HCEC 1CT (cell line): ENCODE measurements at regions not wholly inside any gene's neighbourhood (a gene's known extent, or its start where the extent isn't known, plus 50 kb on each side); places are given as distances from the start of the nearest gene placed in this dataset.
A peak's percentile ranks its signal among the peaks of the same experiment; 100 is the strongest.

Experiments used
- DNase-seq: peaks from one replicate; pipeline ENCODE4 v3.0.0-alpha.2; 2017

GRCh38 chr1:86228546-86228945 lies 72.0 kb upstream of the COL24A1 start:
- DNase-seq, result no peak

DNA sequence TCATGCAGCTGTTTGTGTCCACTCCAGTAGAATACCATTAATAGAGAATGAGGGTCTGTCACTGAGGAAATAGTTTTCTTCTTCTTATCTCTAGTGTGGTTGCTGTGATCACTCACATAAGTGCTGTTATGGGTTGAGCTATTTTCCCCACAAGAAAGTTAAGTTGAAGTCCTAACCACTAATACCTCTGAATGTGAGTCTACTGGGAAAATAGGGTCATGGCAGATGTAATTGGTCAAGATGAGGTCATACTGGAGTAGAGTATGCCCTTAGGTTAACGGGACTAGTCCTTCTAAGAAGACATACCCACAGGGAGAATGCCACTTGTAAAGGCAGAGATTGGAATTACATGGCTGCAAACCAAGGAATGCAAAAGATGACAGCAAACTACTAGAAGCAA lies 70.5 kb upstream of the COL24A1 start:
- DNase-seq, result no peak

DNA sequence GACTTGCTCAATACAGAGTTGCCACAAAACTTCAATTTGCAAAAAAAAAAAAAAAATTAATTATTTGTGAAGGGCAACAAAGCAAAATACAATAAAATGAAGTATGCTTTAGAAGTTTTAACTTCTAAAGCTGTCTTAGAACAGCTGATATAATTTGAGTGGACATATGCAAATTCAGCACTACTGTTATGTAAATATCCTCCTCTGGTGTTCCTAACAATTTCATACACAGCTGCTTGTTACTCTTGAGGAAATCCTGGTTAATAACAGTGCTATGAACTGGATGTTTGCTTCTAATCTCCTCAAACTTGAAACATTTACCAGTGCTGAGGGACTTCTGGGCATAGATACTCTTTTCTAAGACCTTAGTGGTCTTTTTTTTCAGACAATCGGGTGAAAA lies 69.6 kb upstream of the COL24A1 start:
- no peak for DNase-seq

- no peak for DNase-seq
Measured at GRCh38 chr1:86224651-86225310, 68.2 kb upstream of the COL24A1 start.

DNA sequence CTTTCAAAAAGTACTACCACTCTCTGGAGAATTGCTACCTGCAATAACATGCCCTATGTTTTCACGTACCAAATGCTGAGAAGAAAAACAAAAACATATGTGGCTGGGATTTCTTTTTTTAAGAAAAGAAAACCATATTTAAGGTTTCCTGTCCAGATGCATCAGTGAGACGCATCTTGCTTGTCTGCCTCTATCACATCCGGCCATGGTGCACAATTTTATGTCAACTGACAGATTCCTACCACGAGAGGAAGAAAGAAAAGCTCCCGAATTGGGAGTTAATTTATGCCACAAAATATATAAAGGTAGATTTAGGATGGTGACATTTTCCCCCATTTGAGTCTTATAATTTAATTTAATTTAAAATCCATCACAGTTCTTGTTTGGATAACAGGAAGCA lies 62.3 kb upstream of the COL24A1 start:
- no peak for DNase-seq

- DNase-seq, result no peak
Measured at GRCh38 chr1:86214605-86215004, 58.0 kb upstream of the COL24A1 start.

DNA sequence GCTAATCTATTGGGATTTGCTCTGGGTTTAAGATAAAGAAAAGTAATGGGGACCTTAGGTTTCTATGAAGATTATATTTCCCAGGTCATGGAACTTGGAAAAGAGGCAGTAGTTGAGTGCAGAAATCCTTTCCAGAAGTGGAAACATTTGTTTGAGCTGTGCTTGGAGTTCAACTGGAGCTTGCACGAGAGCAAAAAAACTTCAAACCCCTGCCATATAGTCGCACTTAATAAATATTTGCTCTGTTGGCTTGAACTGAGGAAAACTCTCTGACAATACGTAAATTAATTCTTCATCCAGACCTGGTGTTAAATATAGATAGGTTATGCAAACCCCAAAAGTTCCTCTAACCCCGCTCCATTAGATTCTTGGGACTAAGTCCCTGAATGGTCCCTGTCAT lies 52.8 kb upstream of the COL24A1 start:
- no peak for DNase-seq

- peak; percentile 80 for DNase-seq
Measured at GRCh38 chr1:86207323-86207722, 50.8 kb upstream of the COL24A1 start.
